K562 (cell line): ENCODE measurements at regions not wholly inside any gene's neighbourhood (a gene's known extent, or its start where the extent isn't known, plus 50 kb on each side); places are given as distances from the start of the nearest gene placed in this dataset.

Experiments
- ELF2 ChIP-seq: fragments of 250-450 bp; sonication (Bioruptor Pico); IDR thresholded peaks from 2 replicates; pipeline ENCODE4 v1.5.0; 2021; ENCODE audit warnings: mild to moderate bottlenecking
- EP300 ChIP-seq: IDR thresholded peaks from 2 replicates; pipeline ENCODE4 v1.6.1; 2012; ENCODE audit warnings: low read length, improper control_type of control experiment
- KDM4B ChIP-seq, 2 experiments: fragments of 450-650 bp in 1 of 2; sonication (generic) in 1 of 2; IDR thresholded peaks; 2 replicates each; pipeline ENCODE4 v1.6.1; 2016 to 2017; ENCODE audit warnings: borderline replicate concordance in 2 of 2, antibody characterized with exemption in 1 of 2, low read depth in 1 of 2, mild to moderate bottlenecking in 1 of 2
- RBM14 ChIP-seq: fragments of 200-400 bp; formaldehyde crosslinking; IDR thresholded peaks from 2 replicates; pipeline ENCODE4 v1.6.1; 2018; ENCODE audit warnings: low read depth, mild to moderate bottlenecking, low read length, moderate library complexity, borderline replicate concordance; ENCODE audit not compliant: insufficient read depth
- TF ChIP-seq, protein P1 (sequence below): fragments of 250-450 bp; sonication (Bioruptor Pico); IDR thresholded peaks from 2 replicates; pipeline ENCODE4 v1.5.0; 2021
- TF ChIP-seq, protein P2 (sequence below): fragments of 250-450 bp; sonication (Bioruptor Pico); IDR thresholded peaks from 2 replicates; pipeline ENCODE4 v1.4.0; 2020; ENCODE audit warnings: mild to moderate bottlenecking, moderate library complexity
- TF ChIP-seq, protein P3 (sequence below): IDR thresholded peaks from 3 replicates; pipeline ENCODE4 v1.6.1; 2011; ENCODE audit warnings: borderline replicate concordance, mild to moderate bottlenecking, moderate library complexity; ENCODE audit not compliant: insufficient read length; ENCODE audit errors: extremely low read depth
- TF ChIP-seq, protein P4 (sequence below): sonication (generic); formaldehyde crosslinking; IDR thresholded peaks from 2 replicates; pipeline ENCODE4 v1.8.1; 2023; ENCODE audit warnings: mild to moderate bottlenecking, missing genetic modification reagents

DNA sequence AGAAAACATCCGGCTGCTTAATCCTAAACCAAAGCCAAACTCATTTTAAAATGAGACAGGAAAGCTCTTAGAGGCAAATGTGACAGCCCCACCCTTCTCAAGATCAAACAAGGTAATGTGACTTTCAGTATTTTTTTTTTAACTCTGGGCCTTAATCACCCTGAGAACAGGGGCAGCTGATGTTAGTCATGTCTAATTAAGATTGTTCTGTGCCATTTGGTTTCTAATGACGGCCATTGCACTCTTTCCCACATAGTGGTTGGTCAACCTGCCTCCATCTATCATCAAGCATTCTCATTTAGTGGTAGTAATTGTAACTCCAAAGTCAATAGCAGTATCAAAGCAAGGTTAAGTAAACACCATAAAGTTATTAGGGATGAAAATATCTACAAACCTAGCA, 191.6 kb upstream of the EXOC2 start (continued):
- TF ChIP-seq, protein P1, sequence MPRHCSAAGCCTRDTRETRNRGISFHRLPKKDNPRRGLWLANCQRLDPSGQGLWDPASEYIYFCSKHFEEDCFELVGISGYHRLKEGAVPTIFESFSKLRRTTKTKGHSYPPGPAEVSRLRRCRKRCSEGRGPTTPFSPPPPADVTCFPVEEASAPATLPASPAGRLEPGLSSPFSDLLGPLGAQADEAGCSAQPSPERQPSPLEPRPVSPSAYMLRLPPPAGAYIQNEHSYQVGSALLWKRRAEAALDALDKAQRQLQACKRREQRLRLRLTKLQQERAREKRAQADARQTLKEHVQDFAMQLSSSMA, result no peak
- TF ChIP-seq, protein P2, sequence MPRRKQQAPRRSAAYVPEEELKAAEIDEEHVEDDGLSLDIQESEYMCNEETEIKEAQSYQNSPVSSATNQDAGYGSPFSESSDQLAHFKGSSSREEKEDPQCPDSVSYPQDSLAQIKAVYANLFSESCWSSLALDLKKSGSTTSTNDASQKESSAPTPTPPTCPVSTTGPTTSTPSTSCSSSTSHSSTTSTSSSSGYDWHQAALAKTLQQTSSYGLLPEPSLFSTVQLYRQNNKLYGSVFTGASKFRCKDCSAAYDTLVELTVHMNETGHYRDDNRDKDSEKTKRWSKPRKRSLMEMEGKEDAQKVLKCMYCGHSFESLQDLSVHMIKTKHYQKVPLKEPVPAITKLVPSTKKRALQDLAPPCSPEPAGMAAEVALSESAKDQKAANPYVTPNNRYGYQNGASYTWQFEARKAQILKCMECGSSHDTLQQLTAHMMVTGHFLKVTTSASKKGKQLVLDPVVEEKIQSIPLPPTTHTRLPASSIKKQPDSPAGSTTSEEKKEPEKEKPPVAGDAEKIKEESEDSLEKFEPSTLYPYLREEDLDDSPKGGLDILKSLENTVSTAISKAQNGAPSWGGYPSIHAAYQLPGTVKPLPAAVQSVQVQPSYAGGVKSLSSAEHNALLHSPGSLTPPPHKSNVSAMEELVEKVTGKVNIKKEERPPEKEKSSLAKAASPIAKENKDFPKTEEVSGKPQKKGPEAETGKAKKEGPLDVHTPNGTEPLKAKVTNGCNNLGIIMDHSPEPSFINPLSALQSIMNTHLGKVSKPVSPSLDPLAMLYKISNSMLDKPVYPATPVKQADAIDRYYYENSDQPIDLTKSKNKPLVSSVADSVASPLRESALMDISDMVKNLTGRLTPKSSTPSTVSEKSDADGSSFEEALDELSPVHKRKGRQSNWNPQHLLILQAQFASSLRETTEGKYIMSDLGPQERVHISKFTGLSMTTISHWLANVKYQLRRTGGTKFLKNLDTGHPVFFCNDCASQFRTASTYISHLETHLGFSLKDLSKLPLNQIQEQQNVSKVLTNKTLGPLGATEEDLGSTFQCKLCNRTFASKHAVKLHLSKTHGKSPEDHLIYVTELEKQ (CRISPR knock-in tag), result no peak
- TF ChIP-seq RBM14, result no peak
- TF ChIP-seq, protein P3, sequence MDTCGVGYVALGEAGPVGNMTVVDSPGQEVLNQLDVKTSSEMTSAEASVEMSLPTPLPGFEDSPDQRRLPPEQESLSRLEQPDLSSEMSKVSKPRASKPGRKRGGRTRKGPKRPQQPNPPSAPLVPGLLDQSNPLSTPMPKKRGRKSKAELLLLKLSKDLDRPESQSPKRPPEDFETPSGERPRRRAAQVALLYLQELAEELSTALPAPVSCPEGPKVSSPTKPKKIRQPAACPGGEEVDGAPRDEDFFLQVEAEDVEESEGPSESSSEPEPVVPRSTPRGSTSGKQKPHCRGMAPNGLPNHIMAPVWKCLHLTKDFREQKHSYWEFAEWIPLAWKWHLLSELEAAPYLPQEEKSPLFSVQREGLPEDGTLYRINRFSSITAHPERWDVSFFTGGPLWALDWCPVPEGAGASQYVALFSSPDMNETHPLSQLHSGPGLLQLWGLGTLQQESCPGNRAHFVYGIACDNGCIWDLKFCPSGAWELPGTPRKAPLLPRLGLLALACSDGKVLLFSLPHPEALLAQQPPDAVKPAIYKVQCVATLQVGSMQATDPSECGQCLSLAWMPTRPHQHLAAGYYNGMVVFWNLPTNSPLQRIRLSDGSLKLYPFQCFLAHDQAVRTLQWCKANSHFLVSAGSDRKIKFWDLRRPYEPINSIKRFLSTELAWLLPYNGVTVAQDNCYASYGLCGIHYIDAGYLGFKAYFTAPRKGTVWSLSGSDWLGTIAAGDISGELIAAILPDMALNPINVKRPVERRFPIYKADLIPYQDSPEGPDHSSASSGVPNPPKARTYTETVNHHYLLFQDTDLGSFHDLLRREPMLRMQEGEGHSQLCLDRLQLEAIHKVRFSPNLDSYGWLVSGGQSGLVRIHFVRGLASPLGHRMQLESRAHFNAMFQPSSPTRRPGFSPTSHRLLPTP, result no peak
- no peak for TF ChIP-seq ELF2 (CRISPR knock-in tag)
- TF ChIP-seq, protein P4, sequence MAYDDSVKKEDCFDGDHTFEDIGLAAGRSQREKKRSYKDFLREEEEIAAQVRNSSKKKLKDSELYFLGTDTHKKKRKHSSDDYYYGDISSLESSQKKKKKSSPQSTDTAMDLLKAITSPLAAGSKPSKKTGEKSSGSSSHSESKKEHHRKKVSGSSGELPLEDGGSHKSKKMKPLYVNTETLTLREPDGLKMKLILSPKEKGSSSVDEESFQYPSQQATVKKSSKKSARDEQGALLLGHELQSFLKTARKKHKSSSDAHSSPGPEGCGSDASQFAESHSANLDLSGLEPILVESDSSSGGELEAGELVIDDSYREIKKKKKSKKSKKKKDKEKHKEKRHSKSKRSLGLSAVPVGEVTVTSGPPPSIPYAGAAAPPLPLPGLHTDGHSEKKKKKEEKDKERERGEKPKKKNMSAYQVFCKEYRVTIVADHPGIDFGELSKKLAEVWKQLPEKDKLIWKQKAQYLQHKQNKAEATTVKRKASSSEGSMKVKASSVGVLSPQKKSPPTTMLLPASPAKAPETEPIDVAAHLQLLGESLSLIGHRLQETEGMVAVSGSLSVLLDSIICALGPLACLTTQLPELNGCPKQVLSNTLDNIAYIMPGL (CRISPR knock-in tag), result no peak
- TF ChIP-seq EP300, result no peak
- no peak for TF ChIP-seq KDM4B (IDR thresholded peaks at IDR 0.05; ENCODE audit: borderline replicate concordance in 2 of 2, low read depth in 1 of 2)
- TF ChIP-seq, all 486 proteins: peak for 0
